GM19351 (cell line): ENCODE measurements at regions not wholly inside any gene's neighbourhood (a gene's known extent, or its start where the extent isn't known, plus 50 kb on each side); places are given as distances from the start of the nearest gene placed in this dataset.

Experiments
- ATAC-seq: cut with Tn5 transposase; IDR thresholded peaks from one replicate; pipeline ENCODE4 v1.9.1; 2021; ENCODE audit warnings: mild to moderate bottlenecking, moderate library complexity; ENCODE audit not compliant: unreplicated experiment

DNA sequence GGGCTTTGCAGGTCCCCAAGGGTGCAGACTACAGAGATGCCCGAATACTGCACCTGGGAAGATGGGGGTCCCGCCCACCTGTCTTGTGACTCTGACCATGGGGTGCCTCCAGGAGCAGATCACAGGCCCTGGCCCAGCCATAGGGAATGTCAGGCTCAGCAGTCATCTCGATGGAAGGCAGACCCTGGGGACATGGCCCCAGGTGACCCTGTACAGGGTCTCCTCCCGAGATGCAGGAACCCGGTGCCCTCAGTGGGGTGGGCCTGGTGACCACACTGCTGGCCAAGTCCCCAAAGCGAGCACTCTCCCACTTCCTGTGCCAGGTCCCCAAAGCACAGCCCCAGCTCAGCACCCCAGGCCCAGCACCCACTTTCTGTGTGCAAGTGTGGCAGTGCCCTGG is 903.7 kb upstream of the USP15 start:
- ATAC-seq = no peak

GRCh38 chr12:61357496-61357895 is 902.7 kb upstream of the USP15 start:
- no peak for ATAC-seq

DNA sequence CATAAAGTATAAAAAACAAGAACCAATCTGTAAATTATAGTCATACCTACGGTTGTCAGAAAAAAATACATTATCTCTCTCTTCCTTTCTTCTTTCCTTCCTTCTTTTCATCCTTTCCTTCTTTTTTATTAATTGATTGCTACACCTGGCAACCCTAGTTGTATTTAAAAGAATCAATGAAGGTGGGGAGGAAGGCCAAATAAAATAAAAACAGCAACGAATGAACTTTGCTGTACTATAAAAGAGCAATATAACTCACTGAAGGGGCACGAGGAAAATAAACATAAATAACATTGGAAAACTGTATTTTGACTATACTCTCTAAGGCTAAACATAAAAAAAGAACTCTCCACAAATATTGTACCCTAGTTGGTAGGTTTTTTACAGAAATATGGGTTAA is 898.2 kb upstream of the USP15 start:
- no peak for ATAC-seq

- no peak for ATAC-seq
Observed at GRCh38 chr12:61365001-61365400, 895.2 kb upstream of the USP15 start.

DNA sequence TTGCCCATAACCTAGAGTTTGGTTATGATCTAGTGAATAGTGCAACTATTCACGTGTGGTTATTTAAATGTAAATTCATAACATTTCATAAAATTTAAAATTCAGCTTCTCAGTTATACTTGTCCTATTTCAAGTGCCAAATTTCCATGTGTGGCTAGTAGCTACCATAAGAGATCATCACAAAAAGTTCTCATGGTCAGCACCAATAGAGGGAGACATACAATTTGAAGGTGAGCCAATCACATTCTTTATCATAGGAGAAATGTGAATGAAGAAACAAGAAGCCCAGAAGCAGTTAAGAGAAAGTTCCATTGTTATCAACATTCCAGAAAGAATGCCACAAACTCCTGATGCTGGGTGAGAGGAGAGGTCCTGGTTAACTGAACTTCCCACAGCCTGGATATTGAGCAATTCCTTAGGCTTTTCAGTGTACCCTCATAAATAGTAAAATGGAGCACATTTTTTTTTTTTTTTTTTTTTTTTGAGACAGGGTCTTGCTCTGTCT is 892.9 kb upstream of the USP15 start:
- ATAC-seq = no peak

DNA sequence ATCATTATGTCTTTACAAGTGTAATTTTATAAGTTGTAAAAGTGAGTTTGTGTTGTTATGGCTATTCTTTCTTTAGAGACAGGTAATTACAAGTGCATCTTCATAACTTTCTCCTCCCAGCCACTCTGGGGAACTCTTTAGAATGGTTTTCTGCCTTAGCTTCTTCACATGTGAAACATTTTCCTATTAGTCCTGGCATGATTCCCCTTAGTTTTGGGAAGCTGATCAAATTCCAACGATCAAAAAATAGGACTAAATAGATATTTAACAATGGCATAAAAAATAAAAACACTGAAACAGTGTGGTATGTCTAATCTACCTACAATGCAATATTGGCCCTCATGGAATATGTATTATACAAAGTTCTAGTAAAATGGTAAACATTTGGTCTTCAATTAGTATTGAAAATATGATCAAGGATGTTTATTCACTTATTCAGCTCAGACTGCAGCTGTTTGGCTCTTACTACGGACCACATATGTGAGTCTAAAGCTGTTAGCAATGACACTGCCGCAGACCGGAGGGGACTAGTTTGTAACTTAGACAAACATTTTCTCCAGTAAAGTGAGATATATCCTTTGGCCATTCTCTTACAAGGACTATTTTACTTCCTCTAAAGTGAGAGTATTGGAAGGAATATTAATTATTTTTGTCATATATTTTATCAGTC is 890.8 kb upstream of the USP15 start:
- ATAC-seq = no peak

DNA sequence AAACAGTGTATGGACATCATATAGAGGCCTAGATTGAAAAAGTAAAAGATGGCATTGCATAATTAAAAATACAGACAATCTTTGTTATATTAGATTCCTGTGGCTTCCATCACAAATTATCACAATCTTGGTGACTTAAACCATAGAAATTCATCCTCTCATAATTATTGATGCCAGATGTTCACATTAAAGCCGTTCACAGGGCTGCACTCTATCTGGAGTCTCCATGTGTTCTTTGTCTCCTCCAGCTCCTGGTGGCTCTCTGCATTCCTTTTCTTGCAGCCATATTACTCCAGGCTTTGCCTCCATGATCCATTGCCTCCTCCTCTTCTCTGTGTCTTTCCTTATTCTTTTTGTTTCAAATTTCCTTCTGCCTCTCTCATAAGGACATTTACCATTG is 875.7 kb upstream of the USP15 start:
- ATAC-seq = no peak

DNA sequence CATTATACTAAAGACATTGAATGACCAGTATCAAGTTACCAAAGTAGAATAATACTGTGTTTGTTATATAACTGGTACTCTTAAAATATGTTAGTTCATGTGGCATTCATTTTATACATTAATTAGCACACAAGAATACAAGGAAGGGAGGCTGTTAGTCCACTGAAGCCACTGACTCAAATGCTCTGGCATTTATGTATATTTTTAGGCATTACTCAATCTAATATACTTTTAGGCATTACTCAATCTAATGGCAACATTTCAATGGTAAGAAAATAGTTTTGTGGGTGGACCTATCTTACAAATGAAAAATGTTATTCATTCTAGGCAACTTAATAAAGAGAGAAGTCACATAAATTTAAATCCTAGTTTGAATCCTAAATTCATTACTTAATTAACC is 874.4 kb upstream of the USP15 start:
- ATAC-seq = no peak

DNA sequence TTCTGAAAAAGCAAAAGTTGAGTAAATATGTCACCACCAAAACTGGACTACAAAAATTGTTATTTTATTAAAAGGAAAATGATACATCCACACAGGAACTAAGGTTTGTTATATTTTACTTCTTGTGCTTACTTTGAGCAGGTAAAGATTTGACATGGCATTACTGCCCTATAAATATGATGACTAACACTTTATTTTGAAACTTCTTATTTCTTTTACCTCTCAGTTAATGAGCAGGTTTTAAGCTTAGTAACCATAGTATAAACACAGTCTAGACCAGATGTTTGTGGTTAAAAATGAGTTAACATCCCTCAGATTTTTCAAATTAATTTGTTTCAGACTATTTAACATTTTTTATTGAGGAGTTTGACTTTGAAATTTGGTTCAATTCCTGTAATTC is 862.5 kb upstream of the USP15 start:
- no peak for ATAC-seq

- no peak for ATAC-seq
Observed at GRCh38 chr12:61412201-61412600, 848.0 kb upstream of the USP15 start.

- ATAC-seq = no peak
Observed at GRCh38 chr12:61414470-61414869, 845.7 kb upstream of the USP15 start.

- ATAC-seq = no peak
Observed at GRCh38 chr12:61422786-61423185, 837.4 kb upstream of the USP15 start.

DNA sequence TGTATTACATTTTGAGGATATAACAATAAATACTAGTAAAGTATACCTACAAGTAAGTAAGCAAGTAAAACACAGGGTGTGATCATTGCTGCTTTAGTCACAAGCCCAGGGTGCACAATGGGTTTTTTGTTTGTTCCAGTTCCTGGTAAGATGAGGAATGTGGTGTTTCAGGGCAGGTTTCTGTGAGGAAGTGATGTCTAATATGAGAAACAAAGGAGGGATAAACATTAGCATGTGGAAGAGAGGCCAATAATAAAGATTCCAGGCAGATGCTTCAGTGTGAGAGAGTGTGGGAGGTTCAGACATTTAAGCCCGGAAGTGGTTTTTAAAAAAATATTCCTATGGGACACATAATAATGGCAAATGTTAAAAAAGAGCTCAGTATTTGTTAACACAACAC is 808.1 kb upstream of the USP15 start:
- ATAC-seq = no peak

DNA sequence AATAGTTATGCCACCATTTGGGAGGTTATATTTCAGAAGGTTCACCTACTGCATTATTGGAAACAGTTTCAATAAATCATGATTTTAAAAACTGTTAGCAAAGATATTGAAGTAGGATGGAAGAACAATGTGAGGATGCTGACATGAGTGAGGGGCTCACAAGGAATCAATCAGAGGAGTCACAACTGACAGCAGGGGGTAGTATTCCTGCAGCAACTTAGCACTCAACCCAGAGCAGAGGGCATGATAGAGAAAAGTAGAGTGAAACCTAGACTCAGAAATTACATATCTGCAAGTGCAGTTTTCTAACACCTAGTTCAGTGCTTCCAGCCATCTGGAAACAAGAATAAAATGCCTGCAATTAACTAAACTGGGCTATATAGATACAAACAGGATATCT is 772.5 kb upstream of the USP15 start:
- ATAC-seq = no peak

- no peak for ATAC-seq
Observed at GRCh38 chr12:61490526-61491498, 769.4 kb upstream of the USP15 start.

DNA sequence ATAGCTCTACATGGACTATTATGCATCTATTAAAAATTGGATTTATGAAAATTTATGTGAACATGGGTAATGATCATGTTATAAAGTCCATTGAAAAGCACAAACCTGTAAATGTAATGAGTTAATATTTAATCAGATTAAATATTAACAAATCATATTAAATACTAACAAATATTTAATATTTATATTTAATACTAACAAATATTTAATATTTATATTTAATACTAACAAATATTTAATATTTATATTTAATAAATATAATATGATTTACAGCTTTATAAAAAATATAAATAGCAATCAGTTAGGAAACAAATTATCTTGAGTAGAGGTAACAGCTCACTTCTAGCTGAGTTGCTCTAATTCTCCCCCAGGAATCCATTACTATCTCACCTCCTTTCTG is 758.0 kb upstream of the USP15 start:
- no peak for ATAC-seq

DNA sequence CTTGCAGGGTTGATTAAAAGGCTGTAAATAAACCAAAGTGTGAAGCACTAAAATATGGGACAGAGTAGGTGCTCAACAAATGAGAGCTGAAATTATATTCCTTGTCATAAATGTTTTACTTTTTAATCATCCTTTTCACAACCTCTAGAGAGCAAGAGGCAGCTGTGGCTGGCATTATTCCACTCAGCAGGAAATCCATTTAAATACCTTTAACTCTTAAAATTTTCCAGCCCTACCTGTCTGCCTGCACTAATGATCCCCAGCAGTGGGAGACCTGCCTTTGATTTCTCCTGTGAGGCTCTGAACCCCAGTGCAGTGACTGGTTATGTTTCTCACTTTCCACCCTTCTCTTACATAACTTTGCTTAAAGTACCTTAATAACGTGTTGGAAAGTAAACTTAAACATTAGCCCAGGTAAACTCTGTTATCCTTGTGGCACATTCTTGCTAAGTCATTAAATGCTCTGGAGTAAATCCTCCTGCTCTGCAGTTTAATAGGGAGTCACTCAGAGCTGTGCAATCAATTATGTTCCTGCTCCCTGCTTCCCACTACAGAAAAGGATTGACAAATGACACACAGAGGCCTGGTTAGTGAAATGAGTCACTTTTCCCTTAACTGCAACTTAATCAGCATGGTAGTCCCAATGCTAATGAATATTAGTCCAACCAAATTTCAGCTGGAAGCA is 755.7 kb upstream of the USP15 start:
- no peak for ATAC-seq

DNA sequence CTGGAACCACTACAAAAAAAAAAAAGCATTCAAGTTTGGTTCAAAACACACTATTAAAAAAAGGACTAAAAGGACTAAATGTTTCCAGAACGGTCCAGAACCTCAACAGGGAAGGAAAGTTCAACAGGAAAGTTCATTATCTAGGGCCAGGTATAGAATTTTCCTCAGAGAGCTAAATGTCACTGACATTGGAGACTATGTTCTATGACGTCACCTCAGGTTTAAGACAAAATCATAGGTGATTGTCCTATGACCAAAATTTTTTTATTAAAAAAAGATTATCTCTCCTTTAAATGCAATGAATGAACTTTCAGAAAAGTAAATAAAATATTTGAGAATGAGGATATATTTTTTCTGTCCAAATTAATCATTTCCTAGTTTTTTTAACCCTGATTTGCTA is 746.7 kb upstream of the USP15 start:
- ATAC-seq = no peak

- ATAC-seq = no peak
Observed at GRCh38 chr12:61514016-61514415, 746.2 kb upstream of the USP15 start.

DNA sequence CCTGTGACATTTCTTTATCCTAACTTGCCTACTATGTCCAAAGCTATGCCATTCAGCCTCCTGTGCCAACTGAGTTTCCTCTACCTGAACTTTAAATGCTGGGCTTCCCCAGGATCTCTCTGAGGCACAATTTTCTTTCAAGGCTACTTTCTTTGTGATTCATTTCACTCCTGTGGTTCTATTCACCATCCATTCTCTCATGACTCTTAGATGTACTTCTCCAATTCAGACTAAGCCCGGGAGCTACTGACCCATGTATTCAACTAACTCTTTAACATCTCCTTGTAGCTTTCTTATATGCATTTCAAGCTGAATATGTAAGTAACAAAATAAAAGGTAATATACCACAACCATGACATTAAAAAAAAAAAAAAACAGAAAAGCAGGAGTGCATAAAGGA is 738.9 kb upstream of the USP15 start:
- no peak for ATAC-seq

DNA sequence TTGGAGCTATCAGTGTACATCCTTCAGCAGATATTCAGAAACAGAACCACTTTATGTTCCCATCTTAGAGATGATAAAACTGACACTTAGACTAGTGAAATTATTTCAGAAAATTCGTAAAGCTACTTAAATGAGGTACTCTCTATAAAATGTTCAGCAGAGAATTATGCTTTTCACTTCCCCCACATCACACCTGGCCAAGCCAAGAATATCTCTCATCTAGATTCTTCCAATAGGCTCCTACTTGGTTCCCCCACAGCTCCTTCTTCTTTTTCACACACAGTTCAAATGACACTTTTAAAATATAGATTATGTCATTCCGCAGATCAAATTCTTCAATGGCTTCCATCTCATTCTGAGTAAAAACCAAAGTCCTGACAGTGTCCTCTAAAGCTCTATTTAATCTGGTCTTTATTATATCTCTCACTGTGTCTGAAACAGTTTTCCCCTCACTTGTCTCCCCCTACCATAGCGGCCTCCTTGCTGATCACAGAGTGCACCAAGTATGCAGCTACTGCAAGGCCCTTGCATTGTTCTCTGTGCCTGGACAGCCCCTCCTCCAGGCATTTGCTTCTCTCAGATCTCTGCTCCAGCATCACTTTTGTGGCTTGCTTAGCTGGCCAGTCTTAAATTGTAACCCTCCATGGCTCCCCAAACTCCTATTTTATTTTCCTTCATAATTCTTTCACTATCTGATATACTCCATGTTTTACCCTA is 736.8 kb upstream of the USP15 start:
- no peak for ATAC-seq
